B cell (primary cell): ENCODE measurements at regions not wholly inside any gene's neighbourhood (a gene's known extent, or its start where the extent isn't known, plus 50 kb on each side); places are given as distances from the start of the nearest gene placed in this dataset.

Experiments
- EZH2 ChIP-seq: IDR thresholded peaks from 2 replicates; pipeline ENCODE4 v1.6.1; 2012; ENCODE audit warnings: borderline replicate concordance, low read depth, mild to moderate bottlenecking, moderate library complexity, low read length; ENCODE audit not compliant: insufficient read depth, poor library complexity, severe bottlenecking
- TF ChIP-seq, protein P1 (sequence below): fragments of 200-600 bp; IDR thresholded peaks from one replicate; pipeline ENCODE4 v1.8.0; 2022; ENCODE audit warnings: antibody characterized with exemption, mild to moderate bottlenecking

GRCh38 chr1:68617942-68618341 is 121.1 kb upstream of the DEPDC1 start:
- TF ChIP-seq, protein P1, sequence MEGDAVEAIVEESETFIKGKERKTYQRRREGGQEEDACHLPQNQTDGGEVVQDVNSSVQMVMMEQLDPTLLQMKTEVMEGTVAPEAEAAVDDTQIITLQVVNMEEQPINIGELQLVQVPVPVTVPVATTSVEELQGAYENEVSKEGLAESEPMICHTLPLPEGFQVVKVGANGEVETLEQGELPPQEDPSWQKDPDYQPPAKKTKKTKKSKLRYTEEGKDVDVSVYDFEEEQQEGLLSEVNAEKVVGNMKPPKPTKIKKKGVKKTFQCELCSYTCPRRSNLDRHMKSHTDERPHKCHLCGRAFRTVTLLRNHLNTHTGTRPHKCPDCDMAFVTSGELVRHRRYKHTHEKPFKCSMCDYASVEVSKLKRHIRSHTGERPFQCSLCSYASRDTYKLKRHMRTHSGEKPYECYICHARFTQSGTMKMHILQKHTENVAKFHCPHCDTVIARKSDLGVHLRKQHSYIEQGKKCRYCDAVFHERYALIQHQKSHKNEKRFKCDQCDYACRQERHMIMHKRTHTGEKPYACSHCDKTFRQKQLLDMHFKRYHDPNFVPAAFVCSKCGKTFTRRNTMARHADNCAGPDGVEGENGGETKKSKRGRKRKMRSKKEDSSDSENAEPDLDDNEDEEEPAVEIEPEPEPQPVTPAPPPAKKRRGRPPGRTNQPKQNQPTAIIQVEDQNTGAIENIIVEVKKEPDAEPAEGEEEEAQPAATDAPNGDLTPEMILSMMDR = no peak
- no peak for TF ChIP-seq EZH2
